ENCODE measurements at regions not wholly inside any gene's neighbourhood (a gene's known extent, or its start where the extent isn't known, plus 50 kb on each side); places are given as distances from the start of the nearest gene placed in this dataset.

- TF ChIP-seq, protein P1, sequence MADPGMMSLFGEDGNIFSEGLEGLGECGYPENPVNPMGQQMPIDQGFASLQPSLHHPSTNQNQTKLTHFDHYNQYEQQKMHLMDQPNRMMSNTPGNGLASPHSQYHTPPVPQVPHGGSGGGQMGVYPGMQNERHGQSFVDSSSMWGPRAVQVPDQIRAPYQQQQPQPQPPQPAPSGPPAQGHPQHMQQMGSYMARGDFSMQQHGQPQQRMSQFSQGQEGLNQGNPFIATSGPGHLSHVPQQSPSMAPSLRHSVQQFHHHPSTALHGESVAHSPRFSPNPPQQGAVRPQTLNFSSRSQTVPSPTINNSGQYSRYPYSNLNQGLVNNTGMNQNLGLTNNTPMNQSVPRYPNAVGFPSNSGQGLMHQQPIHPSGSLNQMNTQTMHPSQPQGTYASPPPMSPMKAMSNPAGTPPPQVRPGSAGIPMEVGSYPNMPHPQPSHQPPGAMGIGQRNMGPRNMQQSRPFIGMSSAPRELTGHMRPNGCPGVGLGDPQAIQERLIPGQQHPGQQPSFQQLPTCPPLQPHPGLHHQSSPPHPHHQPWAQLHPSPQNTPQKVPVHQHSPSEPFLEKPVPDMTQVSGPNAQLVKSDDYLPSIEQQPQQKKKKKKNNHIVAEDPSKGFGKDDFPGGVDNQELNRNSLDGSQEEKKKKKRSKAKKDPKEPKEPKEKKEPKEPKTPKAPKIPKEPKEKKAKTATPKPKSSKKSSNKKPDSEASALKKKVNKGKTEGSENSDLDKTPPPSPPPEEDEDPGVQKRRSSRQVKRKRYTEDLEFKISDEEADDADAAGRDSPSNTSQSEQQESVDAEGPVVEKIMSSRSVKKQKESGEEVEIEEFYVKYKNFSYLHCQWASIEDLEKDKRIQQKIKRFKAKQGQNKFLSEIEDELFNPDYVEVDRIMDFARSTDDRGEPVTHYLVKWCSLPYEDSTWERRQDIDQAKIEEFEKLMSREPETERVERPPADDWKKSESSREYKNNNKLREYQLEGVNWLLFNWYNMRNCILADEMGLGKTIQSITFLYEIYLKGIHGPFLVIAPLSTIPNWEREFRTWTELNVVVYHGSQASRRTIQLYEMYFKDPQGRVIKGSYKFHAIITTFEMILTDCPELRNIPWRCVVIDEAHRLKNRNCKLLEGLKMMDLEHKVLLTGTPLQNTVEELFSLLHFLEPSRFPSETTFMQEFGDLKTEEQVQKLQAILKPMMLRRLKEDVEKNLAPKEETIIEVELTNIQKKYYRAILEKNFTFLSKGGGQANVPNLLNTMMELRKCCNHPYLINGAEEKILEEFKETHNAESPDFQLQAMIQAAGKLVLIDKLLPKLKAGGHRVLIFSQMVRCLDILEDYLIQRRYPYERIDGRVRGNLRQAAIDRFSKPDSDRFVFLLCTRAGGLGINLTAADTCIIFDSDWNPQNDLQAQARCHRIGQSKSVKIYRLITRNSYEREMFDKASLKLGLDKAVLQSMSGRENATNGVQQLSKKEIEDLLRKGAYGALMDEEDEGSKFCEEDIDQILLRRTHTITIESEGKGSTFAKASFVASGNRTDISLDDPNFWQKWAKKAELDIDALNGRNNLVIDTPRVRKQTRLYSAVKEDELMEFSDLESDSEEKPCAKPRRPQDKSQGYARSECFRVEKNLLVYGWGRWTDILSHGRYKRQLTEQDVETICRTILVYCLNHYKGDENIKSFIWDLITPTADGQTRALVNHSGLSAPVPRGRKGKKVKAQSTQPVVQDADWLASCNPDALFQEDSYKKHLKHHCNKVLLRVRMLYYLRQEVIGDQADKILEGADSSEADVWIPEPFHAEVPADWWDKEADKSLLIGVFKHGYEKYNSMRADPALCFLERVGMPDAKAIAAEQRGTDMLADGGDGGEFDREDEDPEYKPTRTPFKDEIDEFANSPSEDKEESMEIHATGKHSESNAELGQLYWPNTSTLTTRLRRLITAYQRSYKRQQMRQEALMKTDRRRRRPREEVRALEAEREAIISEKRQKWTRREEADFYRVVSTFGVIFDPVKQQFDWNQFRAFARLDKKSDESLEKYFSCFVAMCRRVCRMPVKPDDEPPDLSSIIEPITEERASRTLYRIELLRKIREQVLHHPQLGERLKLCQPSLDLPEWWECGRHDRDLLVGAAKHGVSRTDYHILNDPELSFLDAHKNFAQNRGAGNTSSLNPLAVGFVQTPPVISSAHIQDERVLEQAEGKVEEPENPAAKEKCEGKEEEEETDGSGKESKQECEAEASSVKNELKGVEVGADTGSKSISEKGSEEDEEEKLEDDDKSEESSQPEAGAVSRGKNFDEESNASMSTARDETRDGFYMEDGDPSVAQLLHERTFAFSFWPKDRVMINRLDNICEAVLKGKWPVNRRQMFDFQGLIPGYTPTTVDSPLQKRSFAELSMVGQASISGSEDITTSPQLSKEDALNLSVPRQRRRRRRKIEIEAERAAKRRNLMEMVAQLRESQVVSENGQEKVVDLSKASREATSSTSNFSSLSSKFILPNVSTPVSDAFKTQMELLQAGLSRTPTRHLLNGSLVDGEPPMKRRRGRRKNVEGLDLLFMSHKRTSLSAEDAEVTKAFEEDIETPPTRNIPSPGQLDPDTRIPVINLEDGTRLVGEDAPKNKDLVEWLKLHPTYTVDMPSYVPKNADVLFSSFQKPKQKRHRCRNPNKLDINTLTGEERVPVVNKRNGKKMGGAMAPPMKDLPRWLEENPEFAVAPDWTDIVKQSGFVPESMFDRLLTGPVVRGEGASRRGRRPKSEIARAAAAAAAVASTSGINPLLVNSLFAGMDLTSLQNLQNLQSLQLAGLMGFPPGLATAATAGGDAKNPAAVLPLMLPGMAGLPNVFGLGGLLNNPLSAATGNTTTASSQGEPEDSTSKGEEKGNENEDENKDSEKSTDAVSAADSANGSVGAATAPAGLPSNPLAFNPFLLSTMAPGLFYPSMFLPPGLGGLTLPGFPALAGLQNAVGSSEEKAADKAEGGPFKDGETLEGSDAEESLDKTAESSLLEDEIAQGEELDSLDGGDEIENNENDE (IDR thresholded peaks at IDR 0.05; ENCODE audit: insufficient replicate concordance, low read length) = no peak
- TF ChIP-seq BACH1 (IDR thresholded peaks at IDR 0.05; ENCODE audit: low read length) (no peak), POLR2A (IDR thresholded peaks at IDR 0.05; ENCODE audit: control extremely low read depth in 1 of 2, low read depth in 2 of 2, low read length in 2 of 2) (no peak), BCL11A (IDR thresholded peaks at IDR 0.05; ENCODE audit: low read depth in 2 of 2, low read length in 2 of 2) (no peak), KDM4A (IDR thresholded peaks at IDR 0.05; ENCODE audit: low read depth, low read length, severe bottlenecking) (no peak), PHF8 (conservative IDR thresholded peaks at IDR 0.05; ENCODE audit: low read depth, low read length) (no peak), CBX8 (IDR thresholded peaks at IDR 0.05; ENCODE audit: borderline replicate concordance, low read depth, low read length) (no peak), SIX5 (IDR thresholded peaks at IDR 0.05; ENCODE audit: low read depth, low read length) (no peak)
- TF ChIP-seq, protein P2, sequence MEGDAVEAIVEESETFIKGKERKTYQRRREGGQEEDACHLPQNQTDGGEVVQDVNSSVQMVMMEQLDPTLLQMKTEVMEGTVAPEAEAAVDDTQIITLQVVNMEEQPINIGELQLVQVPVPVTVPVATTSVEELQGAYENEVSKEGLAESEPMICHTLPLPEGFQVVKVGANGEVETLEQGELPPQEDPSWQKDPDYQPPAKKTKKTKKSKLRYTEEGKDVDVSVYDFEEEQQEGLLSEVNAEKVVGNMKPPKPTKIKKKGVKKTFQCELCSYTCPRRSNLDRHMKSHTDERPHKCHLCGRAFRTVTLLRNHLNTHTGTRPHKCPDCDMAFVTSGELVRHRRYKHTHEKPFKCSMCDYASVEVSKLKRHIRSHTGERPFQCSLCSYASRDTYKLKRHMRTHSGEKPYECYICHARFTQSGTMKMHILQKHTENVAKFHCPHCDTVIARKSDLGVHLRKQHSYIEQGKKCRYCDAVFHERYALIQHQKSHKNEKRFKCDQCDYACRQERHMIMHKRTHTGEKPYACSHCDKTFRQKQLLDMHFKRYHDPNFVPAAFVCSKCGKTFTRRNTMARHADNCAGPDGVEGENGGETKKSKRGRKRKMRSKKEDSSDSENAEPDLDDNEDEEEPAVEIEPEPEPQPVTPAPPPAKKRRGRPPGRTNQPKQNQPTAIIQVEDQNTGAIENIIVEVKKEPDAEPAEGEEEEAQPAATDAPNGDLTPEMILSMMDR (IDR thresholded peaks at IDR 0.05; ENCODE audit: control extremely low read depth in 1 of 3, insufficient read depth in 1 of 3, low read depth in 1 of 3, low read length in 3 of 3) = no peak
Measured at GRCh38 chr6:92121228-92121627, 1298.1 kb downstream of the EPHA7 start (continued).

Measured in H1 (cell line).